Breast epithelium (tissue), 4 donors: ENCODE measurements at regions not wholly inside any gene's neighbourhood (a gene's known extent, or its start where the extent isn't known, plus 50 kb on each side); places are given as distances from the start of the nearest gene placed in this dataset.

Experiments used
- DNase-seq, 2 donors: peaks; one replicate each; pipeline ENCODE4 v3.0.0-alpha.2; 2019; ENCODE audit warnings: low spot score in 2 of 2
- H3K27ac ChIP-seq, 2 donors: fragments of 200-600 bp; sonication (generic) in 1 of 2; one replicate each; pipeline ENCODE4 v1.5.1; 2016 to 2019; ENCODE audit warnings: mild to moderate bottlenecking in 1 of 2
- H3K27me3 ChIP-seq, 2 donors: fragments of 200-600 bp; sonication (generic) in 1 of 2; one replicate each; pipeline versions ENCODE4 v1.5.1 to v1.6.0; 2017 to 2019; ENCODE audit warnings: control low read depth in 1 of 2, mild to moderate bottlenecking in 1 of 2
- H3K36me3 ChIP-seq: fragments of 200-600 bp; one replicate; pipeline ENCODE4 v1.5.1; 2019
- H3K4me1 ChIP-seq, 2 donors: fragments of 200-600 bp; sonication (generic); one replicate each; pipeline ENCODE4 v1.5.1; 2016 to 2019; ENCODE audit warnings: control low read depth in 1 of 2
- H3K4me3 ChIP-seq, 3 donors: fragments of 200-600 bp; sonication (generic); 1 replicate in 2 of 3; 2 replicates in 1 of 3; pipeline ENCODE4 v1.5.1; 2016 to 2019; ENCODE audit warnings: mild to moderate bottlenecking in 3 of 3, moderate library complexity in 2 of 3
- H3K9me3 ChIP-seq, 2 donors: fragments of 200-600 bp; sonication (generic) in 1 of 2; one replicate each; pipeline ENCODE4 v1.5.1; 2016 to 2019; ENCODE audit warnings: control low read depth in 1 of 2
- CTCF ChIP-seq, 3 donors: fragments of 450-650 bp; IDR thresholded peaks; one replicate each; pipeline ENCODE4 v1.5.1; 2016 to 2017; ENCODE audit warnings: antibody characterized with exemption in 3 of 3, mild to moderate bottlenecking in 3 of 3, moderate library complexity in 3 of 3
- POLR2A ChIP-seq: fragments of 450-650 bp; IDR thresholded peaks from one replicate; pipeline ENCODE4 v1.6.1; 2016; ENCODE audit warnings: antibody characterized with exemption, mild to moderate bottlenecking, moderate library complexity
- POLR2AphosphoS5 ChIP-seq, 3 donors: sonication (generic); formaldehyde crosslinking; IDR thresholded peaks; one replicate each; pipeline ENCODE4 v1.6.1; 2017; ENCODE audit warnings: antibody characterized with exemption in 3 of 3
- intact Hi-C: fragments of 100-400 bp; cut with DNase I; formaldehyde crosslinking; loops from one replicate; pipeline ENCODE4 v1.15.1; 2023; ENCODE audit warnings: low total_unique reads

DNA sequence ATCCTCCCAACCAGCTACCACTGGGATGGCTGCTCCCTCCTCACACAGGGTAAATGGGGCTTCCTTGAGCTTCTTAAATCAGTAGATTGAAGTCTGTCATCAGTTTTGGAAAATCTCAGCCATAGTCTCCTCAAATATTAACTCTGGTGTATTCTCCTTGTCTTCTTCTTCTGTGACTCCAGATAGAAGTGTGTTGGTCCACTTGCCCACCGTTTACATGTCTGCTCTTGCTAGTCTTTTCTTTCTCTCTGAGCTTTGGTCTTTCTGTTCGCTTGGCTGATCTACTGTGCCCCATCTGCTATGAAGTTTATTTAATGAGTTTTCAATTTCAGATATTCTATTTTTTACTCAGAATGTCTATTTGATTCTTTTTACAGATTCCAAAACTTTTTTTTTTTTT, 281.7 kb upstream of the HDAC4 start:
- TF ChIP-seq CTCF (IDR thresholded peaks at IDR 0.05) (no peak), POLR2AphosphoS5 (IDR thresholded peaks at IDR 0.05) (no peak), POLR2A (no peak)
- Histone ChIP-seq H3K36me3 (no peaks in the 10 kb centered on the region), H3K9me3 (peaks cover 9 to 11% of the 10 kb centered on the region in 2 donors), H3K4me1 (no peaks in the 10 kb centered on the region), H3K4me3 (no peak overlapping the region), H3K27me3 (peaks cover 0 to 5% of the 10 kb centered on the region in 2 donors), H3K27ac (no peak overlapping the region)
- intact Hi-C loops: no loop called here
- no peak for DNase-seq

DNA sequence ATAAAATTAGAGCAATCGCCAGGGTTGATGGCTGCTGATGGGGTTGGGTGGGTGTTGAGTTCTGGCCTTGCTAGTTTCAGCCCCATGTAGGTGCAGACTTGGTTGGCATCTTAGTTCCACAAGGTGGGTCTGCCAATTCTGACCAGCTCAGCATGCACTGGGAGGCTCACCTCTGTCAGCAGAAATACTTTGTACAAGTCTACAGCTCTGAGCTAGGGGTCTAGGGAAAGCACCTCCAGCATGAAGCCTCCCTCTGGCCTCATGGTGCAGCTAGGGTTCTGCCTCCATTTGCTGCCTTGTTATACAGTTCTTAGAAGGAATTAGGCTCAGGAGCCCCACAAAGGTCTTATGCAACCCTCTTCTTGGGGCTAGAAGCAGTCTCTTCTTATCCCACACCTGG, 278.9 kb upstream of the HDAC4 start:
- intact Hi-C loops: no loop called here
- Histone ChIP-seq H3K27ac (no peak overlapping the region), H3K9me3 (peaks cover 9 to 11% of the 10 kb centered on the region in 2 donors), H3K4me3 (no peak overlapping the region), H3K4me1 (no peaks in the 10 kb centered on the region), H3K27me3 (peaks cover 0 to 5% of the 10 kb centered on the region in 2 donors), H3K36me3 (no peaks in the 10 kb centered on the region)
- no peak for DNase-seq
- TF ChIP-seq CTCF (IDR thresholded peaks at IDR 0.05) (no peak), POLR2A (no peak), POLR2AphosphoS5 (IDR thresholded peaks at IDR 0.05) (no peak)

- Histone ChIP-seq H3K4me3 (no peak overlapping the region), H3K27ac (no peak overlapping the region), H3K36me3 (no peaks in the 10 kb centered on the region), H3K27me3 (peaks cover 0 to 5% of the 10 kb centered on the region in 2 donors), H3K9me3 (peaks cover 9 to 11% of the 10 kb centered on the region in 2 donors), H3K4me1 (no peaks in the 10 kb centered on the region)
- TF ChIP-seq POLR2A (no peak), POLR2AphosphoS5 (IDR thresholded peaks at IDR 0.05) (no peak), CTCF (IDR thresholded peaks at IDR 0.05) (no peak)
- intact Hi-C loops: no loop called here
- no peak for DNase-seq
Observed at GRCh38 chr2:239678666-239679296, 278.0 kb upstream of the HDAC4 start.

GRCh38 chr2:239678186-239678490, 277.3 kb upstream of the HDAC4 start:
- H3K4me3 ChIP-seq: no peak overlapping the region
- H3K4me1 ChIP-seq: no peaks in the 10 kb centered on the region
- no peak for TF ChIP-seq POLR2AphosphoS5 (IDR thresholded peaks at IDR 0.05)
- no peak for TF ChIP-seq POLR2A
- no peak for TF ChIP-seq CTCF (IDR thresholded peaks at IDR 0.05)

DNA sequence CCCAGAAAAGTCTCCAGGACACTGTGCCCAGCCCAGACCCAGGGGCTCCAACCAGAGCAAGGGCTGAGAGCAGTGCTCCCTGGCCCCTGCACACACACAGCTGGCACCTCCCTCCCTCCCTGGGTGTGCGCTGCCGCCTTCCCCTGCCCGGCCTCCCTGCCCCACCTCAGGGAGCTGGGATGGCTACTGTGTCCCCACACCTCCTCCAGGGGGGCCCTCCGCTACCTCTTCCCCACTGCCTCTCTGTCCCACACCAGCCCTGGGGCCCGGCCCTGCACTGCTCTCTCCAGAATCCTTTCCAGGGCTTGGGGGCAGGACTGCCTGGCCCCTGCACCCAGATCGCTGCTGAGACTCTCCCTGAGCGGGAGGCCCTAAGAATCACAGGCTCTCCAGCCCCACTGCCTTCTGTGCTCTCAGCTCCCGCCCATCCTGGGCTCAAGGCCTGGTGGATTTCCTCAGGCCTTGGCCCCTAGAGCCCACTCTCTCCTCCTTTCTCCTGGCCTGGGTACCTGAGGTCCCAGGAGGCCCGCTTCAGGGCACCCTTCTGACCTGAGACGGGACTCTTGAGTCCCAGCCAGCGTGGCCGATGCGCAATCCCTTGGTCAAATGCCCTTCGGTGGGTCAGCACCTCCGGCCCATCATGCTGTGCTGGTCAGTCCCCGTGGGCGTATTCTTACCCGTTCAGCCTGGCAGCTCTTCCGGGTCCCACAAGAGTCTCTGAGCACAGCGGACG, 276.8 kb upstream of the HDAC4 start:
- Histone ChIP-seq H3K27me3 (no peaks in the 10 kb centered on the region), H3K4me3 (no peak overlapping the region), H3K36me3 (no peaks in the 10 kb centered on the region), H3K27ac (no peak overlapping the region), H3K4me1 (no peaks in the 10 kb centered on the region), H3K9me3 (peaks cover 5% of the 10 kb centered on the region in 2 donors)
- no peak for DNase-seq
- intact Hi-C loops: no loop called here
- no peak for TF ChIP-seq POLR2A

More at GRCh38 chr2:239678186-239678490, 277.3 kb upstream of the HDAC4 start:
- intact Hi-C loops: no loop called here
- Histone ChIP-seq H3K27ac (no peak overlapping the region), H3K9me3 (peaks cover 7 to 10% of the 10 kb centered on the region in 2 donors), H3K36me3 (no peaks in the 10 kb centered on the region), H3K27me3 (peaks cover 0 to 2% of the 10 kb centered on the region in 2 donors)
- no peak for DNase-seq
